ENCODE measurements at regions not wholly inside any gene's neighbourhood (a gene's known extent, or its start where the extent isn't known, plus 50 kb on each side); places are given as distances from the start of the nearest gene placed in this dataset.

DNA sequence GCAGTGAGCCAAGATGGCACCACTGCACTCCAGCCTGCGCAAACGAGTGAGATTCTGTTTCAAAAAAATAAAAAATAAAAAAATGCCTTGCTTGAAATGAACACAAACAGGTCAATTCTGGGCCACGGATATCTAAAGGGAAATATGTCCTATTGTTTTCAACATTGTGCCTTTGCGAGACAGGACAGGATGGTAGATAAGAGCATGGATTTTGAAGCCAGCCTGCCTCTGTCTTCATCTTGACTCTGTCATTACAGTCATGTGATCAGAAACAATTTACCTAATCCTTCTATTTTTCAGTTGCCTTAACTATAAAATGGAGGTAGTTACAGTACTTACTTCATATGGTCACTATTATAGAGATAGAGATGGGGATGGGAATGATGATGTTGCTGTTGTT lies 56.7 kb upstream of the ZSWIM5 start:
- Histone ChIP-seq H3K9ac (ENCODE audit: extremely low read depth, insufficient read length, low read length) (no peak overlapping the region), H3K79me2 (ENCODE audit: insufficient read depth, low read length) (no peaks in the 10 kb centered on the region), H3K23ac (ENCODE audit: insufficient read length, low read depth, low read length) (no peak overlapping the region), H4K5ac (ENCODE audit: insufficient read length, low read depth, low read length) (no peak overlapping the region), H3K56ac (ENCODE audit: insufficient read length, low read depth, low read length) (no peak overlapping the region), H3K23me2 (ENCODE audit: insufficient read length, low read depth, low read length, poor library complexity, severe bottlenecking) (no peaks in the 10 kb centered on the region), H2AFZ (ENCODE audit: low read length) (no peak overlapping the region), H2BK120ac (ENCODE audit: low read depth, low read length, poor library complexity, severe bottlenecking) (no peak overlapping the region), H3K9me3 (ENCODE audit: control insufficient read depth, low read depth, low read length) (peaks cover 15% of the 10 kb centered on the region), H2BK15ac (ENCODE audit: low read depth, low read length) (no peak overlapping the region), H3K18ac (ENCODE audit: insufficient read length, low read depth, low read length) (no peak overlapping the region), H3K27ac (ENCODE audit: insufficient read length, low read depth, low read length) (no peak overlapping the region), H2BK20ac (ENCODE audit: low read depth, low read length, poor library complexity, severe bottlenecking) (no peak overlapping the region), H3K27me3 (ENCODE audit: insufficient read depth, low read length) (no peaks in the 10 kb centered on the region), H3K4me2 (ENCODE audit: insufficient read depth, insufficient read length, low read length) (no peak overlapping the region), H3T11ph (ENCODE audit: low read length) (no peak overlapping the region), H2BK5ac (ENCODE audit: insufficient read length, low read length) (no peak overlapping the region), H2BK12ac (ENCODE audit: insufficient read length, low read depth, low read length) (no peak overlapping the region), H4K20me1 (ENCODE audit: control insufficient read depth, insufficient read depth, insufficient read length) (no peaks in the 10 kb centered on the region), H3K4me1 (ENCODE audit: insufficient read depth, low read length) (no peaks in the 10 kb centered on the region), H3K79me1 (ENCODE audit: insufficient read depth, low read depth, low read length, poor library complexity, severe bottlenecking) (no peaks in the 10 kb centered on the region), H4K8ac (replicated peaks; ENCODE audit: insufficient read length, low read depth, low read length) (no peak overlapping the region), H3K14ac (ENCODE audit: insufficient read depth, low read length) (no peak overlapping the region), H2AK5ac (ENCODE audit: insufficient read length, low read length) (no peak overlapping the region), H4K91ac (ENCODE audit: insufficient read length, low read depth, low read length) (no peak overlapping the region), H3K4ac (ENCODE audit: low read depth, low read length) (no peak overlapping the region)
- H3K27ac Mint-ChIP-seq, result no peak overlapping the region
- H3K27me3 Mint-ChIP-seq (ENCODE audit: low read depth), result peaks cover 9% of the 10 kb centered on the region
- H3K4me1 Mint-ChIP-seq, result no peaks in the 10 kb centered on the region
- no peak overlapping the region for H3K4me3 Mint-ChIP-seq
- peaks cover 10 to 19% (median 17%) of the 10 kb centered on the region in 3 experiments; a peak in 6 of 7 replicates for H3K36me3 Mint-ChIP-seq (ENCODE audit: insufficient read depth in 1 of 3, low read depth in 3 of 3)
- H3K9me3 Mint-ChIP-seq, result peaks cover 43% of the 10 kb centered on the region in 2 experiments
- WGBS (ENCODE audit: extremely low coverage, insufficient read length, low lambda C conversion rate), result no CpG with 5 or more reads among the region's 4 CpGs
- TF ChIP-seq, protein P1, sequence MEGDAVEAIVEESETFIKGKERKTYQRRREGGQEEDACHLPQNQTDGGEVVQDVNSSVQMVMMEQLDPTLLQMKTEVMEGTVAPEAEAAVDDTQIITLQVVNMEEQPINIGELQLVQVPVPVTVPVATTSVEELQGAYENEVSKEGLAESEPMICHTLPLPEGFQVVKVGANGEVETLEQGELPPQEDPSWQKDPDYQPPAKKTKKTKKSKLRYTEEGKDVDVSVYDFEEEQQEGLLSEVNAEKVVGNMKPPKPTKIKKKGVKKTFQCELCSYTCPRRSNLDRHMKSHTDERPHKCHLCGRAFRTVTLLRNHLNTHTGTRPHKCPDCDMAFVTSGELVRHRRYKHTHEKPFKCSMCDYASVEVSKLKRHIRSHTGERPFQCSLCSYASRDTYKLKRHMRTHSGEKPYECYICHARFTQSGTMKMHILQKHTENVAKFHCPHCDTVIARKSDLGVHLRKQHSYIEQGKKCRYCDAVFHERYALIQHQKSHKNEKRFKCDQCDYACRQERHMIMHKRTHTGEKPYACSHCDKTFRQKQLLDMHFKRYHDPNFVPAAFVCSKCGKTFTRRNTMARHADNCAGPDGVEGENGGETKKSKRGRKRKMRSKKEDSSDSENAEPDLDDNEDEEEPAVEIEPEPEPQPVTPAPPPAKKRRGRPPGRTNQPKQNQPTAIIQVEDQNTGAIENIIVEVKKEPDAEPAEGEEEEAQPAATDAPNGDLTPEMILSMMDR (conservative IDR thresholded peaks at IDR 0.05), result no peak
- no peak for DNase-seq
